Testis (tissue), 2 donors: ENCODE measurements at regions not wholly inside any gene's neighbourhood (a gene's known extent, or its start where the extent isn't known, plus 50 kb on each side); places are given as distances from the start of the nearest gene placed in this dataset.

Source experiments
- POLR2A ChIP-seq: fragments of 450-650 bp; IDR thresholded peaks from one replicate; pipeline ENCODE4 v1.6.1; 2017; ENCODE audit warnings: antibody characterized with exemption, mild to moderate bottlenecking, moderate library complexity
- TF ChIP-seq, protein P1 (sequence below), 3 experiments: fragments of 450-650 bp in 2 of 3; fragments of 200-600 bp in 1 of 3; sonication (generic) in 1 of 3; IDR thresholded peaks; one replicate each; pipeline ENCODE4 v1.5.1; 2016 to 2019; ENCODE audit warnings: antibody characterized with exemption in 3 of 3, mild to moderate bottlenecking in 2 of 3, moderate library complexity in 1 of 3

DNA sequence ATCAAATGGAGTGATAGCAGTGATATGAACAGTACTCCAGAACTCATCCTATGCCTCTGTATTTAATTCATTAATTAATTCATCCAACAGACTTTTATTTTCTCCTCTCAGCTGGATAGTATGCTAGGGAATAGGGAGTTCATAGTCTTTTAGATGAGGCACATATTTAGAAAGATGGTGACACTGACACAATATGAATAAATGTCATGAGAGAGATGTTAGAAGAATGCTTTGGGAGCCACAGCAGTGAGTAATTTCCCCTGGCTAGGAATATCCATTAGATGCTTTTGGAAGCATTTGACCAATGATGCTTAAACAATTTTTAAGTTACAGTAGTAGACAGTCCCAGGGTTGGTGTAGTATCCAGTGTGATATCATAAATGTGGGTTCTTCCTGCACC lies 428.7 kb upstream of the SGCD start:
- TF ChIP-seq, protein P1, sequence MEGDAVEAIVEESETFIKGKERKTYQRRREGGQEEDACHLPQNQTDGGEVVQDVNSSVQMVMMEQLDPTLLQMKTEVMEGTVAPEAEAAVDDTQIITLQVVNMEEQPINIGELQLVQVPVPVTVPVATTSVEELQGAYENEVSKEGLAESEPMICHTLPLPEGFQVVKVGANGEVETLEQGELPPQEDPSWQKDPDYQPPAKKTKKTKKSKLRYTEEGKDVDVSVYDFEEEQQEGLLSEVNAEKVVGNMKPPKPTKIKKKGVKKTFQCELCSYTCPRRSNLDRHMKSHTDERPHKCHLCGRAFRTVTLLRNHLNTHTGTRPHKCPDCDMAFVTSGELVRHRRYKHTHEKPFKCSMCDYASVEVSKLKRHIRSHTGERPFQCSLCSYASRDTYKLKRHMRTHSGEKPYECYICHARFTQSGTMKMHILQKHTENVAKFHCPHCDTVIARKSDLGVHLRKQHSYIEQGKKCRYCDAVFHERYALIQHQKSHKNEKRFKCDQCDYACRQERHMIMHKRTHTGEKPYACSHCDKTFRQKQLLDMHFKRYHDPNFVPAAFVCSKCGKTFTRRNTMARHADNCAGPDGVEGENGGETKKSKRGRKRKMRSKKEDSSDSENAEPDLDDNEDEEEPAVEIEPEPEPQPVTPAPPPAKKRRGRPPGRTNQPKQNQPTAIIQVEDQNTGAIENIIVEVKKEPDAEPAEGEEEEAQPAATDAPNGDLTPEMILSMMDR (IDR thresholded peaks at IDR 0.05) = no peak
- TF ChIP-seq POLR2A = no peak
